Erythroblast (primary cell): ENCODE measurements at regions not wholly inside any gene's neighbourhood (a gene's known extent, or its start where the extent isn't known, plus 50 kb on each side); places are given as distances from the start of the nearest gene placed in this dataset.
"Not testable (repeated sequence)": the region's sequence is repeated elsewhere in the genome, so short reads cannot be mapped to it uniquely, and the experiment has no call there.

ENCODE experiments used
- DNase-seq, 2 experiments: peaks; one replicate each; lab custom pipeline; 2025; lab: John Stamatoyannopoulos, UW
- GATA1 ChIP-seq: IDR thresholded peaks from 2 replicates; pipeline ENCODE4 v1.6.1; 2011; ENCODE audit warnings: low read depth, mild to moderate bottlenecking, control low read depth, low read length, moderate library complexity
- POLR2A ChIP-seq: IDR thresholded peaks from 2 replicates; pipeline ENCODE4 v1.6.1; 2011; ENCODE audit warnings: mild to moderate bottlenecking, low read length

DNA sequence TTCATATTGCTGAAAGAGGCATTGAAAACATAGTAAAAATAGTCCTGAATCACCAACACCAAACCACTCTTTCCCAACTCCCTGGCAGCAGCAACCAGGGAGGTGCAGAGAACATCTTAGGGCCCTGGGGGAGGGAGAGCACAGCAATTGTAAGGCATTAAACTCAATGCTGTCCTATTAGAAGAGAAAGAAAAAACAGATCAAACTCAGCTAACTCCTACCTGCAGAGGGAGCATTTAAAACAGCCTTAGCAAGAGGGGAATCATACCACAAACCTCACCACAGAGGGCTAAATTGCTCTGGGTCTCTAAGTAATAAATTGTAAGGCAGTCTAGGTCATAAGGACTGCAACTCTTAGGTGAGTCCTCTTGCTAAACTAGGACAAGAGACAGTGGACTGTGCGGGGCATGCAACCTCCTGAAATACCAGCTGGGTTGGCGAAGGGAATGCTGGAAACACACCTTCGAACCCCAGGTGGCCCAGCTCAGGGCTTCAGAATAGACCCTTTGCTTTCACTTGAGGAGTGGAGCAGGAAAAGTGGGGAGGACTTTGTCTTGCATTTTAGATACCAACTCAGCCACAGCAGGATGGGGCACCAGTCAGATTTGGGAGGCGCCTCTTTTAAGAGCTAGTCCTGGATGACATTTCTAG, 697.1 kb upstream of the FAT3 start:
- TF ChIP-seq POLR2A (no peak), GATA1 (no peak)
- no peak for DNase-seq

- no peak for DNase-seq
- TF ChIP-seq GATA1 (no peak), POLR2A (no peak)
Measured at GRCh38 chr11:91513734-91514133, 710.9 kb upstream of the FAT3 start.

- no peak for DNase-seq
- TF ChIP-seq POLR2A, result no peak
- TF ChIP-seq GATA1, result no peak
Measured at GRCh38 chr11:91497847-91498246, 726.8 kb upstream of the FAT3 start.

GRCh38 chr11:91495837-91496236, 728.8 kb upstream of the FAT3 start:
- TF ChIP-seq GATA1 (no peak), POLR2A (no peak)
- no peak for DNase-seq

DNA sequence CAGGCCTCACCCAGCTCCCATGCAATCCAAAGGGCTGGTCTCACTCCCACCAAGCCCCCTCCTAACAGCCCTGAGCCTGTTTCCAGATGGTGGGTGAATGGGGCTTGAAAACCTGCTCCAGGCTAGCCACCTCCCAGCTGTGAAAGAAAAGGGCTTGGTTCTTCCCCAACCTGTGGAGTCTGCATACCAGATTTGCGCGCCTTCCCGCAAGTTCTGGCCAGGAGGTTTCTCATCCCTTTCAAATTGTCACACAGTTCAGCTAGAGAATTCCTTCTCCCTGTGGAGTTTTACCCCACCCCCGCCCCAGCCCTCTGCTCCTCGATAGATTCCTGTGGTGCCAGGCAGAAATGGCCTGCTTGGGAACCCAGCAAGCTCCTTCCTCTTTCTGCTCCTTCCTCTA, 734.6 kb upstream of the FAT3 start:
- no peak for TF ChIP-seq POLR2A
- no peak for TF ChIP-seq GATA1
- DNase-seq, result no peak

DNA sequence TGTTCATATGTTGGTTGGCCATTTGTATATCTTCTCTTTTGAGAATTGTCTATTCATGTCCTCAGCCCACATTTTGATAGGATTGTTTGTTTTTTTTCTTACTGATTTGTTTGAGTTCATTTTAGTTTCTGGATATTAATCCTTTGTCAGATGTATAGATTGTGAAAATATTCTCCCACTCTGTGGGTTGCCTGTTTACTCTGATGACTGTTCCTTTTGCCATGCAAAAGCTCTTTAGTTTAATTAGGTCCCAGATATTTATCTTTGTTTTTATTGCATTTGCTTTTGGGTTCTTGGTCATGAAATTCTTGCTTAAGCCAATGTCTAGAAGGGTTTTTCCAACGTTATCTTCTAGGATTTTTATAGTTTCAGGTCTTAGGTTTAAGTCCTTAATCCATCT, 740.7 kb upstream of the FAT3 start:
- DNase-seq, result not testable (repeated sequence)

DNA sequence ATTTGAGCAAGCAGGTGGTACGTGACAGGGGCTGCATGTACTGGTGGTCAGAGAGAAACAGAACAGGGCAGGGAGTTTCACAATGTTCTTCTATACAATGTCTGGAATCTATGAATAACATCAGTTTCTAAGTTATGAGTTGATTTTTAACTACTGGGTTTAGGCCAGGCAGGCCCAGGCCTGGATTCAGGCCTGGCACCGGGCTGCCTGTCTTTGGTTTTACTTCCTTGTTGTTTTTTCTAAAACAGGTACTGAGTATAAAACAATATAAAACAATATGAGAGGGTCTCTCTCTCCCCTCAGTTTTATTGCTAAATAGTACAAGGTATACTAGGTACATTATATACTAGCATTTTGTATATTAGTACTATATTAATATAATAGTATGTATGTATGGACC, 742.7 kb upstream of the FAT3 start:
- DNase-seq, result not testable (repeated sequence)

- DNase-seq, result no peak
- TF ChIP-seq POLR2A (no peak), GATA1 (no peak)
Measured at GRCh38 chr11:91470656-91471055, 754.0 kb upstream of the FAT3 start.

DNA sequence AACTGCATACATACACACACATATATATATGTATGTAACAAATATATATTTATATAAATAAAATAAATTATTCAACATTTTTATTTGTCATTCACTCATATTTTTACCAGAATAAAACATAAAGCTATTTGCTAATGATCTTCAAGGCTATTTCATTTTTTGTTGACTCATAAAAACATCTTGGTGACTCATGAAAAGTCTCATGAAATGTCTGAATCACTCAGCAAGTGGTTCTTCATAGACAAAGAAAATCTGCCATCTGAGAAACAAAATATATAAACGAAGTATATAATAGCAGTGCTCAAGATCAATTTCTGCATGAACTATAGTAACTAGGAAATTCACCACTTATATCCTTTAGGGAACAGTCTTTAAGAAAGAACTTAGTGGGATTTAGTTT, 764.8 kb upstream of the FAT3 start:
- TF ChIP-seq POLR2A (no peak), GATA1 (no peak)
- DNase-seq, result no peak

DNA sequence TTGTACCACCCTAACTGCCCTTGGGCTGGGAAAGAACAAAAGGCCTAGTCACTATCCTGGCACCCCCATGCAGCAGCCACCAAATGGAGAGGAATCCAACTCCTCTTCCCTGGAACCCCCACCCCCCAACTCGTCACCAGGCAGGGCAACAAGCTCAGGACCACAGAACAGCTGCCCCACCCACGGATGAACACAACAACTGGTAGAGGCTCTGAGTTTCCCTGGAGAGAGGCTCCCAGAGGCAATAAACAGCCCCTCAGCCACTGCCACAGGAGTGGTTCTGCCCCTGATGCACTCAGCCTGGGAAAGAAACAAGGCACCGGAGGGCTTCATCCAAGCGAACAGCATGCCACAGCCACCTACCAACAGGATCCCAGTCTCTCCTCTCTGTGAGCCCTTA, 778.4 kb upstream of the FAT3 start:
- no peak for DNase-seq
- TF ChIP-seq POLR2A (no peak), GATA1 (no peak)

DNA sequence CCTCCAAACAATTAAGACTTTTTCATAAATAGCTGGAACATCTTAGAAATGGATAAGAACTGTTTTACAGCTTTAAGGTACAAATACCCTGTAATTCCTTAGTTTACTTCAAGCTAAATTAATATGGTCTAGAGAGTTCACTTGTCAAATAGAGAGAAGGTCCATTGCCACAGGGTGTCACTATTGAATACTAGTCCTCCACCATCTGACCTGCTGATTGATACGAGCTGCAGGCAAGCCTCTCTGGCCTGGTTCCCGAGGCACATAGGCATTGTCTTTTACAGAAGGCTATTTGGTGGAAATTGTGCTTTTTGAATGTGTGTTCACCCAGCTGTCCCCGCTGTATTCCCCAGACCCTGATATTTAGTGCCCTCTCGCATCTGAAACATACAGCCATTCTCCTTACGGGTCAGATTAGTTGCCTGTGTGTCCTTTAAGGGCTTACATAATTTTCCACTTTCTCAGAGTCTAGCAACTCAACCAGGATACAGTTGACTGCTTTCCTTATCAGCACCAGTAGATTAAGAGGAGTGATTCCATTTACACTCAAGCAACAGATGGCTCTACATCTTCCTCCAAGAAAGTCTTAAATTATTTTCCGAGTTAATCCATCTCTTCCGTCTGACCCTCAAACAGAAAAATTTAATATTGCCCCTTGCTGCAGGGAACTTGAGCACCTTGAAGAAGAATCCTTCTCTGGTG, 788.8 kb upstream of the FAT3 start:
- TF ChIP-seq GATA1 (no peak), POLR2A (no peak)
- DNase-seq, result no peak

- TF ChIP-seq GATA1, result no peak
- TF ChIP-seq POLR2A, result no peak
- no peak for DNase-seq
Measured at GRCh38 chr11:91433284-91434010, 791.2 kb upstream of the FAT3 start.

DNA sequence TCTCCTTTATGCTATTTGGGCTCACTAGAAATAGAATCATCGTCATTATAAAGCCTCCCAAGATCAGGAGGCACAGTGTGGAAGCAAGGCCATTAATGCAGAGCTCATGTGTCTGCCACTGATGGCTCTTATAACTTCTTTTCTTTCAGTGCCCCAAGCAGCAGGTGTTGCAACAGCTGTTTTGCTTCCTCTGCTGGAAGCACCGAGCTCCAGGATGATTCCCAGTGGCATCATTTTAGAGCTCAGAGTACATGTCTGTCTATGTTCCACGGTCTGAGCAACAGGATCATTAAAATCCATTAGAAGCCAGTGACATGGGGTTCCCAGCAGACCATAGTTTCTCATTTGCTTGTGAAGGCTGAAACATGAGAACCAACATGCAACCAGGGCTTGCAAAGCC, 803.0 kb upstream of the FAT3 start:
- no peak for DNase-seq
- TF ChIP-seq GATA1, result no peak
- no peak for TF ChIP-seq POLR2A

GRCh38 chr11:91407842-91408241, 816.8 kb upstream of the FAT3 start:
- TF ChIP-seq POLR2A (no peak), GATA1 (no peak)
- no peak for DNase-seq
